Activated T-cell treated with anti-CD3 and anti-CD28 coated beads for 24 hours (primary cell): ENCODE measurements at regions not wholly inside any gene's neighbourhood (a gene's known extent, or its start where the extent isn't known, plus 50 kb on each side); places are given as distances from the start of the nearest gene placed in this dataset.
A peak's percentile ranks its signal among the peaks of the same experiment; 100 is the strongest.

Source experiments
- DNase-seq: peaks from one replicate; pipeline ENCODE4 v3.0.0-alpha.2; 2020; ENCODE audit warnings: low read depth

DNA sequence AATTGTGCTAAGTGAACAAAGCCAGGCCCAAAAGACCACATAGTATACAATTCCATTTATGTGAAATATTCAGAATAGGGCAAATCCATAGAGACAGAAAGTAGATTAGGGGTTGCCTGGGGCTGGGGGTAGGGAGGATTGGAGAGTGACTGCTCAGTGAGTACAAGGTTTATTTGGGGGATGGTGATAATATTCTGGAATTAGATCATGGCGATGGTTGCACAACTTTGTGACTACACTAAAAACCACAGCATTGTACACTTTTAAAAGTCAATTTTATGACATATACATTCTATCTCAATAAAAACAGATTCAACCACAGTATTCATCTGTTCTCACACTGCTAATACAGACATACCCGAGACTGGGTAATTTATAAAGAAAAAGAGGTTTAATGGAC, 68.7 kb upstream of the MAP1LC3B2 start:
- DNase-seq, result no peak

DNA sequence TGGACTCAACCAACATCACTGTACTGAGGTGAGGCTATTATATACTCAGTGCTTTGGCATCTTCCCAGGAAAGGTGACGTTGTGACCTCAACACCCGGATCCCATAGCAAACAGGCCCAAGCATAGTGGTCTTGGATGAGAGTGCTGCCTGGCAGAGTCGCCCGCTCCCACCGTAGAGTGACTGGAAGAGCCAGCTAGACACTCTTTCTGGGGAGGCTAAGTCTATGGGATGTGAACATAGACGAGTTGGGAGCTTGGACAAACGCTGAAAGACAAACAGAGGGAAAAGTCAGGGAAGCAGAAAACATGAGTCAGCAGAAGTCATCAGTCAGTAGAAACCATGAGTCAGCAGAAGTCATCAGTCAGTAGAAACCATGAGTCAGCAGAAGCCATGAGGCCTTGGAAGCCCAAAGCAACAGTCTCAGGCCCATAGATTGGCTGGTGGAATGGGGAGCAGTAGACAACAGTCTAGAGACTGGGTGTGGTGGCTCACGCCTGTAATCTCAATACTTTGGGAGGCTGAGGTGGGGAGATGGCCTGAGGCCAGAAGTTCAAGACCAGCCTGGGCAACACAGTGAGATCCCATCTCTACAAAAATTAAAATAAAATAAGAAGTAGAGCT, 66.4 kb upstream of the MAP1LC3B2 start:
- no peak for DNase-seq

DNA sequence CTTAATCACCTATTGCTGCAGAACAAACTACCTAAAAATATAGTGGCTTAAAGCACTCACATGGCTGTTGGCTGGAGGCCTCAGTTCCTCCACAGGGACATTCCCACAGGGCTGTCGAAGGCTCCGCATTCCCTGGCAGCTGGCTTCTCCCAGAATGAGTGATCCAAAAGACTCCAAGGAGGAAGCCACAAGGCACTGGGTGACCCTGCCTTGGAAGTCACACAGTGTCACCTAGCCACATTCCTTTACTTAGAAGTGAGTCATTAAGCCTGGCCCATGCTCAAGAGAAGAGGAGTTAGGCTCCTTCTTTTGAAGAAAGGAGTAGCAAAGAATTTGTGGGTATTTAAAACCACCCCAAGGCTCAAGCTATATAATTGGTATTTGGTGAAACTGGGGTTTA, 63.9 kb upstream of the MAP1LC3B2 start:
- no peak for DNase-seq

DNA sequence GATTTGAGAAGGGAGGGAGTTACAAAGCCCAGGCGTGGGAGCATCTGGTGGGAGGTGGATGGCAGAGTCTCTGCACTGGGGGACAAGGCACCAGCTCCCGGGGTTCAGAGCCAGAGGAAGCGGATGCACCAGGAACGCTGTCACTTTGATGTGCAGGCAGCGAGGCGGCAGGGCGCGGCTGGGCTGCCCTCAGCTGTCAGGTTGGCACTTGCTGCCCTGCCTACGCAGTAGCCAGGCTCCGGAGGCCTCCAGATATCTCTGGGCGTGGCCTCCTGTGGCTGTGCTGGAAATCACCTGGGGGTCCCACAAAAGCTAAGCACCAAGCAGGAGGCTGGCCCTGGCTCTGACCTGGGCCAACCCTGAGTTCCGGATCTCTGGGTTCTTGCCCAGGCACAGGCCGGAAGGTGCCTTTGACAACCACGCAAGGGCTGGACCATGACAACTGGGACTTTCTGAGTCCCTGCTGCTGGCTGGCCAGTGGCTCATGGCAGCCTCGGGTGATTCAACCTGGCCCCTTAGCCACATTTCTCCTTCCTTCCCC, 62.1 kb upstream of the MAP1LC3B2 start:
- no peak for DNase-seq

DNA sequence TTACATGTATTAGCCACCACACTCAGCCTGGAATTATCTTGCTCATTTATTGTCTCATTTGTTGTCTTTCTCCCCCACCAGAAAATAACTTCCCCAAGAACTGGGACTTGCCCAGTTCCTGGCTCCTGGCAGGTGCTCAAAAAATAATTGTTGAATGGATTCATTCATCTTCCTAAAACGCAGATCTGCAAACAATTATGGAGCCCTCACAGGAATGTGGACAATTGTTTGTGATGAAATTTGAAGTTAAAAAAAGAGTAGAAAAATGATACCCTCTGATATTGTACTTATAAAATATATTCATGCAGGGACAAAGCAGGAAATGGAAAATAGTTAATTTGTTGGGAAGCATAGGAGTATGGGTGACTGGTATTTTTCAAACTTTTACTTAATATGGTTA, 60.7 kb upstream of the MAP1LC3B2 start:
- DNase-seq, result no peak

DNA sequence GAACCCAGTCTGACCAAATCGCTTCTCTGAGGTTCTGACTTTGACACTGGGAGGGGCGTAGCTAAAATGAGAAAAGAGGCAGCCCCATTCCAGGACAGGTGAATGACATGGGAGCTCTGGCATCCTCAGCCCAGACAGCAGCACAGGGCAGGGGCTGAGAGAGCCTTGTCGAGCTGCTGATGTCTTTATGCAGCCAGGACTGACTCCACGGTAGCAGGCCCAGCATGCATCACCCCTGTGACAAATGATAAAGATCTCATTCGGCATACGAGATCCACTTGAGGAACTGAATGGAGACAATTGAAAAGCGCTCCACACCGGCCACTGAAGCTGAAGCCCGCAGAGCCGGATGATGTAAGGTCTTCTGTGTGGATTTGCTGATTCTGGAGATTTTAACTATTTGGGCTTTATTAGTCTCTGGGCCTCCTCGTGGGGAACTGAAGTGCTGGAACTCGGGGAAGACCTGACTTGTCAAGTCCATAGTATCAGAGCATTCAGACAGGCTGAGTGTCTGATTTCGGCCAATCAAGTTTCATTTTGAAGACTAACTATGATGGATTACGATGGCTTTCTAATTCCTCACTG, 56.9 kb upstream of the MAP1LC3B2 start:
- DNase-seq, result no peak

DNA sequence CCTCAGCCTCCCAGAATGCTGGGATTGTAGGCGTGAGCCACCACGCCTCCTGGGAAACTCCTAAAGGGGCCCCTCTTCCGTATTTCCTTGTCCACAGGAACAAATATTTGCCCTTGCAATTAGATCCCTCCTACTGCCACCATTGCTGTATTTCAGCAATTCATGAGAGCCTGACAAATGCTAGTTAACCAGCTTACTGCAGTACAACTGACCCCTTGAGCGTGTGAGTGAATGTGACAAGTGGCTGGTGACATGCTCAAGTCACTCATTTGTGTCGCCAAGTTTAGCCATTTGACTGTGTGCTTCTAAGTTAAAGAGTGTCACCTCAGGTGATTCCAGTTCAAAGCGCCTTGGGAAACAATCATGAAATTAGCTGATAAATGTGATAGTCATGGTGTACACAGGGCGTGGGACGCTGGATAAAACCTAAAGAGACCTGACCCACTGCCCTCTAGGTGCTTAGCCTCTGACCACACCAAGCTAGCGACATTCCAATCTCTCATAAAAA, 56.1 kb upstream of the MAP1LC3B2 start:
- DNase-seq, result no peak

DNA sequence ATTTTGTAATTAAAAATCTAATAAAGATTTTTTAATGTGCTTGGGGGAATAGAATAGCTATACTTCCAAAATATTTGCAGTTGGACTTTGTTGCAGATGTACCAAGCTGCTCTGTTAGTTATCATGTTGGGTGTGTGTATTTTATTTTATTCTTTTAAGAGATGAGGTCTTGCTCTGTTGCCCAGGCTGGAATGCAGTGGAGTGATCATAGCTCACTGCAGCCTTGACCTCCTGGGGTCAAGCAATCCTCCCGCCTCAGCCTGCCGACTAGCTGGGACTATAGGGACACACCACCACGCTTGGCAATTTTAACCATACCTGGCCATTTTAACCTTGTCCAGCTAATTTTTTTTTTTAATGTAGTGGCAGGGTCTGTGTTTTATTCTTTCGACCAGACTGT, 54.7 kb upstream of the MAP1LC3B2 start:
- no peak for DNase-seq

DNA sequence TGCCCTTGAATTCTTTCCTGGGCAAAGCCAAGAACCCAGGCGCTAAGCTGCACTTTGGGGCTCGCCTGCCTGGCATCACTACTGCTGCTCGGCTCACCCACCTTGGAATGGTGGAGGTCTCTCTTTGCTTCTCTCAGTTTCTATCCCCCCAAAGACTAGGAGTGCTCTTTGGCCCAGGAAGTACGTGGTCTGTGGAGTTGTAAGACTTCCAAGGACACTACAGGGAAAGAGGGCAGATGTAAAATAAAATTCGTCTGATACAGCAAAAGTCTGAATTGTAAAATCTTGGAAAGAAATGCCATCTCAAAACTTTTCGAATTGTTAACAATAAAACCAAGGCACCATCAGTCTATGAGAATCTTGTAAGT, 52.5 kb upstream of the MAP1LC3B2 start:
- no peak for DNase-seq

DNA sequence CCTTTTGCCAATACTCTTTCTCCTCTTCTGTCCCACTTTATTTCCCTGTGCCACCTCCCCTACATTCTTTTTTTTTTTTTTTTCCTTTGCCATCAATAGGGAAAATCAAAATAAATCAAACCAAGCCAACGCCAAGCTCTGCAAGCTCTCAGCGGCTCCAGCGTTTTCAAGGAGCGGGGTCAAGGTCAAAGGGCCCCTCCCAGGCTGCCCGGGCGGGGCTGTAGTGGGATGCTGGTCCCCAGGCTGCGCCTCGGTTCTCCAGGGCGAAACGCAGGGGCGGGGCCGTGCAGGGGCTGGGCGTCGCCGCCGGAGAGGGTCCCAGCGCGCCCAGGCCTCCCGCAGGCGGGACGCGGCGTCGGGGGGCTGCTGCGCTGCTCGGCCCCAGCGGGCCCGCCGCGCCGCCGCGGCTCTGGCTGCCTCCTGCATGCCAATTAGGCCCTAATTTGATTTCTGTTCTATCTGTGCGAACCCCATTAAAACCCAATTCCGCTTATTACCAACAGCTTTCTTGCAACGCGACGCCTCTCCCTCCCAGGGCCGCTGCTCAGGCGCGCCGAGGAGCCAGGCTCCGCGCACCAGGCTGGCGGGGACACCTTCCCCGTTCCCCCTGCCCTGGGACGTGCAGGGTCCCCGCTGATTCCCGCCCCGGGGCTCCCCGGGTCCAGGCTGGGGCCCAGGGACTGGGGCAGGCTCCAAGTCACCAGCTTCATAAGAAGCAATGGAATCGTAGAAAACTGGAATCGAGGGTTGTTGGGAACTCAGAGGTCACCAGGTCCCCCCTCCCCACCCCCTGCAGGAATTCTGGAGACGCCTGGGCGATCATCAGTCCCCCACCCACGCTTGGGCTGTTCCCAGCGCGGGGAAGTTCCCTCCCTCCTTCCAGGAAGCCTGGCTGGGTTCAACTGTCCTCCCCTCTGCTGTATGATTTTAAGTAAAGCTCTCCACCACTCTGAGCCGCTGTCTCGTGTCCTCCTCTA, 50.7 kb upstream of the MAP1LC3B2 start:
- peak; percentile 9 for DNase-seq
